BJ (cell line): ENCODE measurements at regions not wholly inside any gene's neighbourhood (a gene's known extent, or its start where the extent isn't known, plus 50 kb on each side); places are given as distances from the start of the nearest gene placed in this dataset.

ENCODE experiments used
- CTCF ChIA-PET: fragments of 350-600 bp; formaldehyde crosslinking; extraction: SDS; loops from one replicate; lab custom pipeline; 2021; ENCODE audit warnings: antibody characterized with exemption, inconsistent platforms; lab: Yijun Ruan, JAX
- POLR2A ChIA-PET: fragments of 300-600 bp; sonication (Branson Sonifier 250); formaldehyde crosslinking; extraction: SDS; loops from one replicate; lab custom pipeline; 2021; ENCODE audit warnings: antibody characterized with exemption; lab: Charles Lee
- DNase-seq: peaks from one replicate; pipeline ENCODE4 v3.0.0-alpha.2; 2011; ENCODE audit warnings: low read depth
- H3K27me3 ChIP-seq: 2 replicates; pipeline ENCODE4 v1.6.0; 2011; ENCODE audit warnings: low read length; ENCODE audit not compliant: control insufficient read depth, insufficient read depth
- H3K36me3 ChIP-seq: 2 replicates; pipeline ENCODE4 v1.5.1; 2011; ENCODE audit warnings: low read length; ENCODE audit not compliant: control insufficient read depth, insufficient read depth
- H3K4me3 ChIP-seq: 2 replicates; pipeline ENCODE4 v1.5.1; 2011; ENCODE audit warnings: low read depth, mild to moderate bottlenecking, control low read depth, low read length
- TF ChIP-seq, protein P1 (sequence below): IDR thresholded peaks from 2 replicates; pipeline ENCODE4 v1.5.1; 2011; ENCODE audit warnings: low read depth, mild to moderate bottlenecking, control low read depth, inconsistent platforms, low read length, moderate library complexity; ENCODE audit not compliant: insufficient read depth

DNA sequence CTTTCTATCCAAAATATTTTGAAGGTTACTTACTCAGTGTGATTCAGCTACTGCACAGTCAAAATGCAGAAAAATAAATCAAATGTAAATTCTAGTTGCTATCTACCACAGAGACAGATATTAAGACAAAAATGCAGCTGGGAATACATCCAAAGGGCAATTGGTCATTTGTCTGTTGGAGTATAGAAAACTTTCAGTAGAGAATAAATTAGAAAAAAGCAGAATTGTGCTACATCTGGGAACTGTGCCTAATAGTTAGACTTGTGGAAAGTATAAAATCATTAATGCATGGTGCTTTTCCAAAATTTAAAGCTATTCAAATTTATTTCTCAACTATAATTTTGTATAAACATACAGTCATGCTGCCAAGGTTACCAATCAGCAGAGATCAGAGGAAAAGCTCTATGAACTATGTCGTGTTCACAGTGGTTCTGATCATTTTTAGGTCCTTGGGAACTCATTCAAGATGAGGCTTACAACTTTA, 1635.8 kb downstream of the PCDH9 start:
- Histone ChIP-seq H3K36me3 (no peaks in the 10 kb centered on the region), H3K27me3 (no peaks in the 10 kb centered on the region), H3K4me3 (no peak overlapping the region)
- ChIA-PET POLR2A (interaction anchor here (0.6 kb wide), 1 partner anchor 282 kb away, joined by 3 read pairs; no protein-coding TSS in a partner anchor), CTCF (no interaction called here)
- no peak for DNase-seq
- TF ChIP-seq, protein P1, sequence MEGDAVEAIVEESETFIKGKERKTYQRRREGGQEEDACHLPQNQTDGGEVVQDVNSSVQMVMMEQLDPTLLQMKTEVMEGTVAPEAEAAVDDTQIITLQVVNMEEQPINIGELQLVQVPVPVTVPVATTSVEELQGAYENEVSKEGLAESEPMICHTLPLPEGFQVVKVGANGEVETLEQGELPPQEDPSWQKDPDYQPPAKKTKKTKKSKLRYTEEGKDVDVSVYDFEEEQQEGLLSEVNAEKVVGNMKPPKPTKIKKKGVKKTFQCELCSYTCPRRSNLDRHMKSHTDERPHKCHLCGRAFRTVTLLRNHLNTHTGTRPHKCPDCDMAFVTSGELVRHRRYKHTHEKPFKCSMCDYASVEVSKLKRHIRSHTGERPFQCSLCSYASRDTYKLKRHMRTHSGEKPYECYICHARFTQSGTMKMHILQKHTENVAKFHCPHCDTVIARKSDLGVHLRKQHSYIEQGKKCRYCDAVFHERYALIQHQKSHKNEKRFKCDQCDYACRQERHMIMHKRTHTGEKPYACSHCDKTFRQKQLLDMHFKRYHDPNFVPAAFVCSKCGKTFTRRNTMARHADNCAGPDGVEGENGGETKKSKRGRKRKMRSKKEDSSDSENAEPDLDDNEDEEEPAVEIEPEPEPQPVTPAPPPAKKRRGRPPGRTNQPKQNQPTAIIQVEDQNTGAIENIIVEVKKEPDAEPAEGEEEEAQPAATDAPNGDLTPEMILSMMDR: no peak

DNA sequence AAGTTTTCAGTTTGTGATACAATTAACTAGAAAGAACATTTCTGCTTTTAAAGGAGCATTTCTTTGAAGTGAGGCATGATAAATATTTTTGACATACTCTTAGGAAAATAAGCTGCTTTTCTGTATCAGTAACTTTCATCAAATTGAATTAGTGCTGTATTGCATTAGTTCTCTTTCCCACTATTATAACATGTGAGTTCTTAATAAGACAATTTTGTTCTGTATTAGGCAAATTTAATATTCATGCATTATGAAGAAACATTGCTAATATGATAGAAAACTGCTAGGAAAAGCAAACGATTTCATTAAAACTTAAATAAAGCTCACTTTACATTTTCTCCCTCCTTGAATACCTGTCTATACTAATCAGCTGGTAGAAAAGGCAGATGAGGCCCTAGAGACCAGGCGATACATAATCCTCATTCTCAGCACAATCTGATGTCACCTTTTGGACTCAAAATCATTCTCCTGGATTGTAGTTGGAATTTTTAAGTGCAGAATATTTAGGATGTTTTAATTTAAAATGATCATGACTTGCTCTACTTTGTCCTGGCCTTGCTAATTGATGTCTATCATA, 1636.8 kb downstream of the PCDH9 start:
- Histone ChIP-seq H3K27me3 (no peaks in the 10 kb centered on the region), H3K4me3 (no peak overlapping the region), H3K36me3 (no peaks in the 10 kb centered on the region)
- TF ChIP-seq, protein P1: no peak
- DNase-seq: no peak
- ChIA-PET POLR2A (no interaction called here), CTCF (no interaction called here)

- DNase-seq: no peak
- Histone ChIP-seq H3K27me3 (no peaks in the 10 kb centered on the region), H3K4me3 (no peak overlapping the region), H3K36me3 (no peaks in the 10 kb centered on the region)
- POLR2A ChIA-PET: no interaction called here
- CTCF ChIA-PET: no interaction called here
- TF ChIP-seq, protein P1: no peak
Measured at GRCh38 chr13:65592731-65593130, 1637.4 kb downstream of the PCDH9 start.

- TF ChIP-seq, protein P1: no peak
- no peak overlapping the region for H3K4me3 ChIP-seq
- no peaks in the 10 kb centered on the region for H3K36me3 ChIP-seq
- no peaks in the 10 kb centered on the region for H3K27me3 ChIP-seq
- ChIA-PET POLR2A (no interaction called here), CTCF (no interaction called here)
- no peak for DNase-seq
Measured at GRCh38 chr13:65585346-65585745, 1644.8 kb downstream of the PCDH9 start.

DNA sequence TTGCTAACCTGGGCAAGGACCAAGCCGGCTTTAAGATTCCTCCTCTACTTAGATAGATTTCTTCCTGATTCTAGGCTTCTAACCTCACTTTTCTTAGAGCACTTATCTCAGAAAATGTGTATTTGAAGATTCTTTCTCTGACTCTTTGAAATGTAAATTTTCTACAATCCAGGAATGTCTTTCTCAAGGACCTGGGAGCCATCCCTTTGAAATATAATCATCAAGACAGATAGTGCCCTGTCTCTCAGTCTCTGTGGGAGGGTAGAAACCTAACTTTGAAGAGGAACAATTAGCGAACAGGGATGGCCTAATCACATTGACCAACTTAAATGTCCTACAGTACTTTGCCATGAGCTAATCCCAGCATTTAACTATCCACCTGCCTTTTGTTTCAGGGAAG, 1646.0 kb downstream of the PCDH9 start:
- Histone ChIP-seq H3K27me3 (no peaks in the 10 kb centered on the region), H3K4me3 (no peak overlapping the region), H3K36me3 (no peaks in the 10 kb centered on the region)
- no peak for DNase-seq
- ChIA-PET POLR2A (interaction anchor here (0.6 kb wide), 1 partner anchor 148 kb away, joined by 15 read pairs; no protein-coding TSS in a partner anchor), CTCF (no interaction called here)
- TF ChIP-seq, protein P1: no peak
